Neuronal stem cell (in vitro differentiated cells): ENCODE measurements at regions not wholly inside any gene's neighbourhood (a gene's known extent, or its start where the extent isn't known, plus 50 kb on each side); places are given as distances from the start of the nearest gene placed in this dataset.
A peak's percentile ranks its signal among the peaks of the same experiment; 100 is the strongest.

Experiments
- DNase-seq: peaks from one replicate; pipeline ENCODE4 v3.0.0-alpha.2; 2013; ENCODE audit warnings: low spot score
- H2AFZ ChIP-seq: one replicate; pipeline ENCODE4 v1.6.1; 2013; ENCODE audit warnings: mild to moderate bottlenecking, low read length, inconsistent platforms
- H2AK5ac ChIP-seq: 2 replicates; pipeline ENCODE4 v1.6.1; 2013; ENCODE audit warnings: low read depth, mild to moderate bottlenecking, inconsistent platforms, low read length, moderate library complexity, mixed read lengths
- H2BK120ac ChIP-seq: 2 replicates; pipeline ENCODE4 v1.6.1; 2013; ENCODE audit warnings: low read depth, mild to moderate bottlenecking, inconsistent platforms, low read length, moderate library complexity, mixed read lengths
- H2BK12ac ChIP-seq: one replicate; pipeline ENCODE4 v1.6.1; 2013; ENCODE audit warnings: low read length, inconsistent platforms
- H2BK15ac ChIP-seq: 2 replicates; pipeline ENCODE4 v1.6.1; 2013; ENCODE audit warnings: mild to moderate bottlenecking, low read length, inconsistent platforms, mixed read lengths
- H2BK5ac ChIP-seq: one replicate; pipeline ENCODE4 v1.6.1; 2013; ENCODE audit warnings: inconsistent platforms, mild to moderate bottlenecking, low read length, moderate library complexity
- H3K14ac ChIP-seq: one replicate; pipeline ENCODE4 v1.6.1; 2013; ENCODE audit warnings: low read length, inconsistent platforms
- H3K18ac ChIP-seq: 2 replicates; pipeline ENCODE4 v1.6.1; 2013; ENCODE audit warnings: low read length, inconsistent platforms
- H3K23ac ChIP-seq: 2 replicates; pipeline ENCODE4 v1.6.1; 2013; ENCODE audit warnings: low read depth, mild to moderate bottlenecking, mixed read lengths, low read length, inconsistent platforms; ENCODE audit not compliant: poor library complexity
- H3K27ac ChIP-seq: replicated peaks from 3 replicates; pipeline ENCODE4 v1.5.1; 2013; ENCODE audit warnings: low read length, inconsistent platforms
- H3K27me3 ChIP-seq, 3 experiments: 2 replicates each; pipeline ENCODE4 v1.6.1; 2013; ENCODE audit warnings: low read length in 3 of 3, mild to moderate bottlenecking in 2 of 3, inconsistent platforms in 1 of 3, low read depth in 1 of 3, mixed read lengths in 1 of 3, moderate library complexity in 1 of 3; ENCODE audit not compliant: control insufficient read depth in 3 of 3, insufficient read depth in 3 of 3
- H3K36me3 ChIP-seq, 2 donors: replicated peaks in 1 of 2; 2 replicates each; pipeline ENCODE4 v1.6.1; 2013; ENCODE audit warnings: low read length in 2 of 2; ENCODE audit not compliant: control insufficient read depth in 2 of 2, insufficient read depth in 2 of 2
- H3K4ac ChIP-seq: 2 replicates; pipeline ENCODE4 v1.6.1; 2013; ENCODE audit warnings: inconsistent platforms, mild to moderate bottlenecking, low read length, moderate library complexity
- H3K4me1 ChIP-seq, 2 donors: 1 replicate in 1 of 2; 2 replicates in 1 of 2; pipeline ENCODE4 v1.6.1; 2013; ENCODE audit warnings: low read length in 2 of 2, low read depth in 1 of 2; ENCODE audit not compliant: control insufficient read depth in 2 of 2, insufficient read depth in 1 of 2
- H3K4me2 ChIP-seq: one replicate; pipeline ENCODE4 v1.6.1; 2013; ENCODE audit warnings: mild to moderate bottlenecking, low read length, inconsistent platforms; ENCODE audit not compliant: insufficient read depth, poor library complexity, severe bottlenecking
- H3K4me3 ChIP-seq, 2 donors: 2 replicates each; pipeline ENCODE4 v1.5.1; 2013; ENCODE audit warnings: low read length in 2 of 2, mild to moderate bottlenecking in 2 of 2, inconsistent platforms in 1 of 2, moderate library complexity in 1 of 2
- H3K79me1 ChIP-seq: one replicate; pipeline ENCODE4 v1.6.1; 2013; ENCODE audit warnings: low read depth, mild to moderate bottlenecking, inconsistent platforms, low read length, moderate library complexity
- H3K9ac ChIP-seq: one replicate; pipeline ENCODE4 v1.6.1; 2013; ENCODE audit warnings: mild to moderate bottlenecking, low read depth, low read length, inconsistent platforms; ENCODE audit not compliant: poor library complexity
- H3K9me3 ChIP-seq, 2 donors: replicated peaks in 1 of 2; 2 replicates each; pipeline versions ENCODE3 to v1.6.1; 2013; ENCODE audit warnings: low read length in 2 of 2, mild to moderate bottlenecking in 2 of 2, inconsistent platforms in 1 of 2, low read depth in 1 of 2, mixed read lengths in 1 of 2, moderate library complexity in 1 of 2; ENCODE audit not compliant: control insufficient read depth in 2 of 2, insufficient read depth in 1 of 2
- H4K8ac ChIP-seq: one replicate; pipeline ENCODE4 v1.6.1; 2013; ENCODE audit warnings: low read depth, mild to moderate bottlenecking, inconsistent platforms, low read length, moderate library complexity
- H4K91ac ChIP-seq: one replicate; pipeline ENCODE4 v1.6.1; 2013; ENCODE audit warnings: low read length, low read depth, mild to moderate bottlenecking, inconsistent platforms; ENCODE audit not compliant: poor library complexity
- WGBS, 2 donors: extraction: QIAGEN DNeasy Blood & Tissue Kit; methylation state at CpG; one replicate each; pipeline ENCODE4 v1.1.7; 2013; ENCODE audit warnings: missing lambda C conversion rate in 2 of 2, mixed read lengths in 1 of 2; ENCODE audit not compliant: insufficient read length in 2 of 2, insufficient replicate concordance in 1 of 2; ENCODE audit errors: extremely low coverage in 2 of 2; 5-methylcytosine and 5-hydroxymethylcytosine counted together

- no peak overlapping the region for H2BK12ac ChIP-seq
- no peak overlapping the region for H3K4me3 ChIP-seq
- no peaks in the 10 kb centered on the region for H3K4me1 ChIP-seq
- H3K4me2 ChIP-seq = no peak overlapping the region
- no peak overlapping the region for H4K91ac ChIP-seq
- no peak overlapping the region for H3K9ac ChIP-seq
- no peak overlapping the region for H4K8ac ChIP-seq
- H2AFZ ChIP-seq = no peak overlapping the region
- DNase-seq = no peak
- no peak overlapping the region for H3K23ac ChIP-seq
- peaks cover 0 to 18% (median 0%) of the 10 kb centered on the region in 3 experiments for H3K27me3 ChIP-seq
- no peaks in the 10 kb centered on the region for H3K9me3 ChIP-seq
- WGBS, 2 donors = no CpG with 5 or more reads among the region's 6 CpGs
- H3K36me3 ChIP-seq = no peaks in the 10 kb centered on the region
- no peak overlapping the region for H3K27ac ChIP-seq
- H2BK120ac ChIP-seq = no peak overlapping the region
- H2BK15ac ChIP-seq = no peak overlapping the region
- H3K4ac ChIP-seq = no peak overlapping the region
- no peak overlapping the region for H2BK5ac ChIP-seq
- no peak overlapping the region for H3K18ac ChIP-seq
- no peak overlapping the region for H2AK5ac ChIP-seq
- H3K14ac ChIP-seq = no peak overlapping the region
- no peaks in the 10 kb centered on the region for H3K79me1 ChIP-seq
These were observed 259.6 kb downstream of the XXYLT1 start for GRCh38 chr3:195011231-195011834.

GRCh38 chr3:195012100-195012499, 258.9 kb downstream of the XXYLT1 start:
- H2AFZ ChIP-seq = no peak overlapping the region
- no peak overlapping the region for H3K23ac ChIP-seq
- H3K4me1 ChIP-seq = no peaks in the 10 kb centered on the region
- no peak for DNase-seq
- H2BK5ac ChIP-seq = no peak overlapping the region
- no peak overlapping the region for H4K91ac ChIP-seq
- peaks cover 0 to 22% (median 0%) of the 10 kb centered on the region in 3 experiments for H3K27me3 ChIP-seq
- H2BK120ac ChIP-seq = no peak overlapping the region
- H3K27ac ChIP-seq = no peak overlapping the region
- H3K79me1 ChIP-seq = no peaks in the 10 kb centered on the region
- H3K9me3 ChIP-seq = no peaks in the 10 kb centered on the region
- no peak overlapping the region for H3K4me2 ChIP-seq
- H4K8ac ChIP-seq = no peak overlapping the region
- H2BK12ac ChIP-seq = no peak overlapping the region
- no CpG with 5 or more reads among the region's 4 CpGs for WGBS, 2 donors
- no peak overlapping the region for H3K4ac ChIP-seq
- H3K9ac ChIP-seq = no peak overlapping the region
- H3K14ac ChIP-seq = no peak overlapping the region
- no peak overlapping the region for H2AK5ac ChIP-seq
- H3K4me3 ChIP-seq = no peak overlapping the region
- no peak overlapping the region for H3K18ac ChIP-seq
- H2BK15ac ChIP-seq = no peak overlapping the region
- H3K36me3 ChIP-seq = no peaks in the 10 kb centered on the region

- Histone ChIP-seq H2BK5ac (no peak overlapping the region), H3K79me1 (no peaks in the 10 kb centered on the region), H3K9ac (no peak overlapping the region), H2BK120ac (no peak overlapping the region), H4K8ac (no peak overlapping the region), H3K27ac (no peak overlapping the region), H2BK12ac (no peak overlapping the region), H3K4ac (no peak overlapping the region), H3K18ac (peak overlapping the region; percentile 32), H3K23ac (no peak overlapping the region), H3K4me2 (no peak overlapping the region), H2AK5ac (no peak overlapping the region), H3K9me3 (no peaks in the 10 kb centered on the region), H3K4me1 (no peaks in the 10 kb centered on the region), H3K14ac (no peak overlapping the region), H3K36me3 (no peaks in the 10 kb centered on the region), H3K4me3 (no peak overlapping the region), H2AFZ (no peak overlapping the region), H2BK15ac (no peak overlapping the region), H3K27me3 (peaks cover 0 to 25% (median 0%) of the 10 kb centered on the region in 3 experiments), H4K91ac (no peak overlapping the region)
- DNase-seq = no peak
- no CpG with 5 or more reads among the region's 4 CpGs for WGBS, 2 donors
These were observed 258.4 kb downstream of the XXYLT1 start for GRCh38 chr3:195012571-195012970.

GRCh38 chr3:195013411-195014361, 257.3 kb downstream of the XXYLT1 start:
- no peaks in the 10 kb centered on the region for H3K36me3 ChIP-seq
- H3K23ac ChIP-seq = no peak overlapping the region
- no peak overlapping the region for H3K4me2 ChIP-seq
- H4K91ac ChIP-seq = no peak overlapping the region
- no peak overlapping the region for H3K27ac ChIP-seq
- no peak overlapping the region for H2BK120ac ChIP-seq
- no peak overlapping the region for H4K8ac ChIP-seq
- peaks cover 0 to 25% (median 0%) of the 10 kb centered on the region in 3 experiments for H3K27me3 ChIP-seq
- no peak overlapping the region for H2BK5ac ChIP-seq
- DNase-seq = no peak
- no peaks in the 10 kb centered on the region for H3K9me3 ChIP-seq
- no peak overlapping the region for H2AFZ ChIP-seq
- no peak overlapping the region for H3K18ac ChIP-seq
- no peaks in the 10 kb centered on the region for H3K4me1 ChIP-seq
- H3K79me1 ChIP-seq = no peaks in the 10 kb centered on the region
- H3K14ac ChIP-seq = no peak overlapping the region
- no peak overlapping the region for H3K4me3 ChIP-seq
- H3K4ac ChIP-seq = no peak overlapping the region
- WGBS, 2 donors = no CpG with 5 or more reads among the region's 17 CpGs
- H2AK5ac ChIP-seq = no peak overlapping the region
- no peak overlapping the region for H3K9ac ChIP-seq
- no peak overlapping the region for H2BK12ac ChIP-seq
- H2BK15ac ChIP-seq = no peak overlapping the region
